RWPE2 (cell line): ENCODE measurements at regions not wholly inside any gene's neighbourhood (a gene's known extent, or its start where the extent isn't known, plus 50 kb on each side); places are given as distances from the start of the nearest gene placed in this dataset.

Experiments
- ATAC-seq: fragments of 200-7000 bp; cut with Tn5 transposase; 3 replicates; pipeline ENCODE4 v1.9.1; 2021; ENCODE audit warnings: low read depth
- DNase-seq: peaks from one replicate; pipeline ENCODE4 v3.0.0-alpha.2; 2020; ENCODE audit warnings: low spot score
- H3K27ac ChIP-seq: fragments of 450-650 bp; 2 replicates; pipeline ENCODE4 v1.5.1; 2017; ENCODE audit warnings: mild to moderate bottlenecking; ENCODE audit not compliant: poor library complexity, severe bottlenecking
- H3K27me3 ChIP-seq: fragments of 250-450 bp; sonication (Bioruptor Pico); 2 replicates; pipeline ENCODE4 v1.5.1; 2021; ENCODE audit warnings: mild to moderate bottlenecking, moderate library complexity; ENCODE audit not compliant: insufficient read depth, poor library complexity, severe bottlenecking
- H3K36me3 ChIP-seq: fragments of 250-450 bp; sonication (Bioruptor Pico); 2 replicates; pipeline ENCODE4 v1.5.1; 2020; ENCODE audit warnings: low read depth, mild to moderate bottlenecking, moderate library complexity
- H3K4me1 ChIP-seq: fragments of 250-450 bp; sonication (Bioruptor Pico); 2 replicates; pipeline ENCODE4 v1.5.1; 2021; ENCODE audit warnings: mild to moderate bottlenecking, moderate library complexity; ENCODE audit not compliant: insufficient read depth, poor library complexity, severe bottlenecking
- H3K4me3 ChIP-seq: fragments of 250-450 bp; sonication (Bioruptor Pico); 2 replicates; pipeline ENCODE4 v1.5.1; 2021; ENCODE audit warnings: mild to moderate bottlenecking, moderate library complexity; ENCODE audit not compliant: severe bottlenecking
- H3K9me3 ChIP-seq: fragments of 250-450 bp; sonication (Bioruptor Pico); 2 replicates; pipeline ENCODE4 v1.5.1; 2021; ENCODE audit warnings: mild to moderate bottlenecking, moderate library complexity; ENCODE audit not compliant: severe bottlenecking
- CTCF ChIP-seq: fragments of 450-650 bp; IDR thresholded peaks from one replicate; pipeline ENCODE4 v1.5.1; 2017; ENCODE audit warnings: mild to moderate bottlenecking, moderate library complexity; ENCODE audit not compliant: poor library complexity, severe bottlenecking

GRCh38 chr10:105398202-105398601 lies 757.1 kb downstream of the SORCS3 start:
- no peak for DNase-seq

GRCh38 chr10:105391670-105392351 lies 750.7 kb downstream of the SORCS3 start:
- ATAC-seq, result no peak
- TF ChIP-seq CTCF, result no peak
- Histone ChIP-seq H3K4me1 (no peaks in the 10 kb centered on the region), H3K4me3 (no peak overlapping the region), H3K27ac (no peak overlapping the region), H3K27me3 (no peaks in the 10 kb centered on the region), H3K9me3 (no peaks in the 10 kb centered on the region), H3K36me3 (no peaks in the 10 kb centered on the region)
- no peak for DNase-seq

More at GRCh38 chr10:105398202-105398601, 757.1 kb downstream of the SORCS3 start:
- Histone ChIP-seq H3K4me3 (no peak overlapping the region), H3K27me3 (no peaks in the 10 kb centered on the region), H3K4me1 (no peaks in the 10 kb centered on the region), H3K9me3 (no peaks in the 10 kb centered on the region), H3K27ac (no peak overlapping the region), H3K36me3 (no peaks in the 10 kb centered on the region)
- no peak for ATAC-seq
- no peak for TF ChIP-seq CTCF

GRCh38 chr10:105387971-105388370 lies 746.9 kb downstream of the SORCS3 start:
- DNase-seq (no peak), ATAC-seq (no peak)
- no peak for TF ChIP-seq CTCF
- H3K36me3 ChIP-seq, result no peaks in the 10 kb centered on the region
- no peak overlapping the region for H3K4me3 ChIP-seq
- no peaks in the 10 kb centered on the region for H3K4me1 ChIP-seq
- no peaks in the 10 kb centered on the region for H3K9me3 ChIP-seq
- no peak overlapping the region for H3K27ac ChIP-seq
- no peaks in the 10 kb centered on the region for H3K27me3 ChIP-seq

- ATAC-seq (no peak), DNase-seq (no peak)
- no peaks in the 10 kb centered on the region for H3K9me3 ChIP-seq
These were observed 742.9 kb downstream of the SORCS3 start for GRCh38 chr10:105383978-105384377.

More at GRCh38 chr10:105383978-105384377, 742.9 kb downstream of the SORCS3 start:
- Histone ChIP-seq H3K36me3 (no peaks in the 10 kb centered on the region), H3K27ac (no peak overlapping the region), H3K4me3 (no peak overlapping the region), H3K4me1 (no peaks in the 10 kb centered on the region), H3K27me3 (no peaks in the 10 kb centered on the region)
- no peak for TF ChIP-seq CTCF
